HFF-Myc (cell line): ENCODE measurements at regions not wholly inside any gene's neighbourhood (a gene's known extent, or its start where the extent isn't known, plus 50 kb on each side); places are given as distances from the start of the nearest gene placed in this dataset.

Source experiments
- DNase-seq: peaks from one replicate; pipeline ENCODE4 v3.0.0-alpha.2; 2011; ENCODE audit warnings: low read depth; ENCODE audit errors: extremely low read depth
- H3K4me3 ChIP-seq: replicated peaks from 2 replicates; pipeline ENCODE4 v1.5.1; 2011; ENCODE audit warnings: low read depth, mild to moderate bottlenecking, control low read depth, low read length
- CTCF ChIP-seq: IDR thresholded peaks from 2 replicates; pipeline ENCODE4 v1.5.1; 2012; ENCODE audit warnings: mild to moderate bottlenecking, low read depth, low read length, control low read depth; ENCODE audit errors: missing control alignments

- no peak for DNase-seq
- no peak overlapping the region for H3K4me3 ChIP-seq
- TF ChIP-seq CTCF, result no peak
Observed at GRCh38 chr2:241936457-241937133, 67.1 kb downstream of the RTP5 start.

- TF ChIP-seq CTCF, result no peak
- no peak overlapping the region for H3K4me3 ChIP-seq
- no peak for DNase-seq
Observed at GRCh38 chr2:241937297-241937696, 67.8 kb downstream of the RTP5 start.

GRCh38 chr2:241939541-241939940, 70.0 kb downstream of the RTP5 start:
- H3K4me3 ChIP-seq, result no peak overlapping the region
- TF ChIP-seq CTCF, result no peak
- no peak for DNase-seq

GRCh38 chr2:241940329-241940728, 70.8 kb downstream of the RTP5 start:
- TF ChIP-seq CTCF, result peak; percentile 46
- DNase-seq, result no peak
- H3K4me3 ChIP-seq, result no peak overlapping the region

GRCh38 chr2:241941691-241942301, 72.3 kb downstream of the RTP5 start:
- H3K4me3 ChIP-seq, result no peak overlapping the region
- DNase-seq, result no peak
- no peak for TF ChIP-seq CTCF

- no peak overlapping the region for H3K4me3 ChIP-seq
- TF ChIP-seq CTCF, result no peak
- DNase-seq, result no peak
Observed at GRCh38 chr2:241942416-241943208, 73.1 kb downstream of the RTP5 start.
